Neural cell (in vitro differentiated cells): ENCODE measurements at regions not wholly inside any gene's neighbourhood (a gene's known extent, or its start where the extent isn't known, plus 50 kb on each side); places are given as distances from the start of the nearest gene placed in this dataset.

Source experiments
- CTCF ChIP-seq: fragments of 450-650 bp; IDR thresholded peaks from 2 replicates; pipeline ENCODE4 v1.5.1; 2014; ENCODE audit warnings: antibody characterized with exemption, mild to moderate bottlenecking, moderate library complexity; ENCODE audit not compliant: poor library complexity, severe bottlenecking
- EP300 ChIP-seq: fragments of 450-650 bp; conservative IDR thresholded peaks from 2 replicates; pipeline ENCODE4 v1.6.1; 2014; ENCODE audit warnings: antibody characterized with exemption, mild to moderate bottlenecking, moderate library complexity; ENCODE audit not compliant: poor library complexity, severe bottlenecking
- EZH2 ChIP-seq: fragments of 200-600, 300-800 bp; shearing (Covaris generic), sonication (generic); IDR thresholded peaks from 2 replicates; pipeline ENCODE4 v1.6.1; 2014; ENCODE audit warnings: antibody characterized with exemption, low read length, borderline replicate concordance, mild to moderate bottlenecking; ENCODE audit not compliant: insufficient read depth, poor library complexity, severe bottlenecking
- POLR2AphosphoS5 ChIP-seq: IDR thresholded peaks from 2 replicates; pipeline ENCODE4 v1.6.1; 2012
- SMC3 ChIP-seq: fragments of 450-650 bp; conservative IDR thresholded peaks from 2 replicates; pipeline ENCODE4 v1.6.1; 2014; ENCODE audit warnings: antibody characterized with exemption, mild to moderate bottlenecking, moderate library complexity; ENCODE audit not compliant: poor library complexity
- TAF1 ChIP-seq: IDR thresholded peaks from 2 replicates; pipeline ENCODE4 v1.6.1; 2012; ENCODE audit warnings: low read depth

- TF ChIP-seq TAF1 (no peak), CTCF (no peak), EZH2 (no peak), SMC3 (no peak), POLR2AphosphoS5 (no peak), EP300 (no peak)
Measured at GRCh38 chr16:51752438-51752995, 601.4 kb upstream of the SALL1 start.
